ENCODE measurements at regions not wholly inside any gene's neighbourhood (a gene's known extent, or its start where the extent isn't known, plus 50 kb on each side); places are given as distances from the start of the nearest gene placed in this dataset.
"Not testable (repeated sequence)": the region's sequence is repeated elsewhere in the genome, so short reads cannot be mapped to it uniquely, and the experiment has no call there.

- TF ChIP-seq, protein P1, sequence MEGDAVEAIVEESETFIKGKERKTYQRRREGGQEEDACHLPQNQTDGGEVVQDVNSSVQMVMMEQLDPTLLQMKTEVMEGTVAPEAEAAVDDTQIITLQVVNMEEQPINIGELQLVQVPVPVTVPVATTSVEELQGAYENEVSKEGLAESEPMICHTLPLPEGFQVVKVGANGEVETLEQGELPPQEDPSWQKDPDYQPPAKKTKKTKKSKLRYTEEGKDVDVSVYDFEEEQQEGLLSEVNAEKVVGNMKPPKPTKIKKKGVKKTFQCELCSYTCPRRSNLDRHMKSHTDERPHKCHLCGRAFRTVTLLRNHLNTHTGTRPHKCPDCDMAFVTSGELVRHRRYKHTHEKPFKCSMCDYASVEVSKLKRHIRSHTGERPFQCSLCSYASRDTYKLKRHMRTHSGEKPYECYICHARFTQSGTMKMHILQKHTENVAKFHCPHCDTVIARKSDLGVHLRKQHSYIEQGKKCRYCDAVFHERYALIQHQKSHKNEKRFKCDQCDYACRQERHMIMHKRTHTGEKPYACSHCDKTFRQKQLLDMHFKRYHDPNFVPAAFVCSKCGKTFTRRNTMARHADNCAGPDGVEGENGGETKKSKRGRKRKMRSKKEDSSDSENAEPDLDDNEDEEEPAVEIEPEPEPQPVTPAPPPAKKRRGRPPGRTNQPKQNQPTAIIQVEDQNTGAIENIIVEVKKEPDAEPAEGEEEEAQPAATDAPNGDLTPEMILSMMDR (IDR thresholded peaks at IDR 0.05): no peak
- Mint-ChIP-seq H3K4me3 (no peak overlapping the region), H3K9me3 (no peaks in the 10 kb centered on the region), H3K27me3 (no peaks in the 10 kb centered on the region), H3K4me1 (peaks cover 1% of the 10 kb centered on the region), H3K27ac (no peak overlapping the region), H3K36me3 (ENCODE audit: low read depth) (no peaks in the 10 kb centered on the region)
- no peak for DNase-seq
- no peak for ATAC-seq (ENCODE audit: low read depth)
- ChIA-PET CTCF (no interaction called here), POLR2A (no interaction called here)
- intact Hi-C loops (cut with micrococcal nuclease): no loop called here
Observed at GRCh38 chr2:111523009-111523408, 361.0 kb downstream of the ANAPC1 start.

DNA sequence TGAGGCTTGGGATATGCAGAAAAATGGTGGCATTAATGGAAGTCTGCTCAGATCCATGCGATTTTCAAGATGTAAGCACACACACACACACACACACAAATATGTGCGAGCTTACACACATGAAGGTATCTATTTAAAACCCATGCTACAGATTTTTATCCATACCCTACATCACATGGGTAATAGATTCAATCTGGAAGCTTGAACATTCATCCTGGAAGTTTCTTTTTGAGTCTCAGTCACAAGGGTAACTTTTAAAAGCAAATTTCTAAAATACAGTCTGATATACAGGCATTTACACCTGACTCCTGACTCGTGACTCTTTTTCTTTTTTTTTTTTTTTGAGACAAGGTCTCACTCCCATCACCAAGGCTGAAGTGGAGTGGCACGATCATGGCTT lies 359.0 kb downstream of the ANAPC1 start:
- H3K36me3 Mint-ChIP-seq (ENCODE audit: low read depth); H3K4me3 Mint-ChIP-seq; H3K9me3 Mint-ChIP-seq; intact Hi-C loops (cut with micrococcal nuclease); H3K4me1 Mint-ChIP-seq; POLR2A ChIA-PET; H3K27me3 Mint-ChIP-seq; CTCF ChIA-PET; ATAC-seq (ENCODE audit: low read depth); H3K27ac Mint-ChIP-seq; DNase-seq: not testable (repeated sequence)

- H3K36me3 Mint-ChIP-seq (ENCODE audit: low read depth); H3K27ac Mint-ChIP-seq; H3K27me3 Mint-ChIP-seq; POLR2A ChIA-PET; H3K4me3 Mint-ChIP-seq; DNase-seq; intact Hi-C loops (cut with micrococcal nuclease); CTCF ChIA-PET; H3K9me3 Mint-ChIP-seq; H3K4me1 Mint-ChIP-seq: not testable (repeated sequence)
- peak; percentile 45 for ATAC-seq (ENCODE audit: low read depth)
Observed at GRCh38 chr2:111526041-111526639, 357.9 kb downstream of the ANAPC1 start.

GRCh38 chr2:111527707-111528400 lies 356.1 kb downstream of the ANAPC1 start:
- intact Hi-C loops (cut with micrococcal nuclease); POLR2A ChIA-PET; H3K27me3 Mint-ChIP-seq; H3K27ac Mint-ChIP-seq; H3K4me1 Mint-ChIP-seq; H3K9me3 Mint-ChIP-seq; CTCF ChIA-PET; H3K36me3 Mint-ChIP-seq (ENCODE audit: low read depth); H3K4me3 Mint-ChIP-seq; DNase-seq: not testable (repeated sequence)
- ATAC-seq (ENCODE audit: low read depth): peak; percentile 75

DNA sequence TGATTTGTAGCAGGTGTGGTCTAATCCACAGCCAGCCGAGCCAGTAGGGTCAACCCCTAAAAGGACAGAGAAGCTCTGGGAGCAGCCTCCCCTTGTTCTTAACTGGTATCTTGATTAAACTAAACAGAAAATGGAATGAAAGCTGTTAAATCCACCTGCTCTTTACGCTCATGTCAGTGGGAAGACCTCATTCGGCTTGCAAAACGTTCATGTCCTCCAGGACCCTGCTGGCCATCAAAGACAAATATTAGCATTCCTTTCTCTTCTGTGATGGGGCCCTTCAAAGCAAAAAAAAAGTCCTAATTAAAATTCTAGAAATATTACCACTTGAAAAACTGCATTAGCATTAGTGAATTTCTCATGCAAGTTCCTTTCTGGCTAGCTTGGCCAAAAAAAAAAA lies 355.0 kb downstream of the ANAPC1 start:
- ATAC-seq (ENCODE audit: low read depth); H3K4me1 Mint-ChIP-seq; CTCF ChIA-PET; H3K36me3 Mint-ChIP-seq (ENCODE audit: low read depth); H3K27ac Mint-ChIP-seq; H3K4me3 Mint-ChIP-seq; DNase-seq; POLR2A ChIA-PET; H3K9me3 Mint-ChIP-seq; H3K27me3 Mint-ChIP-seq; intact Hi-C loops (cut with micrococcal nuclease): not testable (repeated sequence)

- H3K27me3 Mint-ChIP-seq; DNase-seq; H3K27ac Mint-ChIP-seq; CTCF ChIA-PET; POLR2A ChIA-PET; H3K4me3 Mint-ChIP-seq; H3K36me3 Mint-ChIP-seq (ENCODE audit: low read depth); ATAC-seq (ENCODE audit: low read depth); H3K9me3 Mint-ChIP-seq; intact Hi-C loops (cut with micrococcal nuclease): not testable (repeated sequence)
- H3K4me1 Mint-ChIP-seq: peaks cover 17% of the 10 kb centered on the region
Observed at GRCh38 chr2:111530239-111530965, 353.6 kb downstream of the ANAPC1 start.

GRCh38 chr2:111532682-111533556 lies 351.1 kb downstream of the ANAPC1 start:
- POLR2A ChIA-PET, CTCF ChIA-PET: not testable (repeated sequence)
- peak; percentile 40 for ATAC-seq (ENCODE audit: low read depth)

DNA sequence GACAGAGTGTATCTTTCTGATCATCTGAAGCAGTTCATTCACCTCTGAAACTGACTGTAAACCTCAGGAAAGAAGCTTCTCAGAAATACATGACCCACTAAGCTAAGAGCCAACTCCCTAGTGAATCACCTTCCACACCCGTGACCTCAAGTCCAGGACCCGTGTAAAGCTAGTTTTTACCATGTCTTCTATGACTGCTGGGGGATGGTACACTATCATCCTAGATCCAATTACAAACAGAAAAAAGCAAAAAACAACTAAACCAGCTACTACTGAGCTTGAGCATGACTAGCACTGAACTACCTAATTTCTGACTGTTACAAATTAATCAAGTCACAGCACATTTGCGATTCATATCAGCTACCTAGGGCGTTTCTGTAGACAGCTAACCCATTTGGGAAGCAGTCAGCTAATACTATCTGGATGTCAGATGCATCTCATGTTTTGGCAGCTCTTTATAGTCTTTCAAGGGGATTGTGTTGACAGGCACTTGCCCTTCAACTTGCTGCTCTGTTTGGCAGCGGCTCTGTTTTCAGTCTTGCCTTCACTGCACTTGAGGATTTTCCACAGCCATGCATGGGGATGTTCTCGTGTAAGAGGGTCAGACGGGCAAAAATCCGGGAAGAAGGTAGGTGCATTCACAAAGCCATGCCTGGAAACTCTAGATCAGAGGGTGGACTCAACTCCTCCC lies 350.3 kb downstream of the ANAPC1 start:
- POLR2A ChIA-PET; intact Hi-C loops (cut with micrococcal nuclease); H3K4me3 Mint-ChIP-seq; DNase-seq; H3K9me3 Mint-ChIP-seq; H3K27me3 Mint-ChIP-seq; H3K27ac Mint-ChIP-seq; H3K36me3 Mint-ChIP-seq (ENCODE audit: low read depth); CTCF ChIA-PET: not testable (repeated sequence)
- ATAC-seq (ENCODE audit: low read depth): peak; percentile 47
- H3K4me1 Mint-ChIP-seq: peaks cover 14% of the 10 kb centered on the region

More at GRCh38 chr2:111532682-111533556, 351.1 kb downstream of the ANAPC1 start:
- H3K27me3 Mint-ChIP-seq; H3K9me3 Mint-ChIP-seq; DNase-seq; H3K36me3 Mint-ChIP-seq (ENCODE audit: low read depth); H3K27ac Mint-ChIP-seq; intact Hi-C loops (cut with micrococcal nuclease); H3K4me3 Mint-ChIP-seq: not testable (repeated sequence)
- H3K4me1 Mint-ChIP-seq: peaks cover 16% of the 10 kb centered on the region

Measured in activated B cell treated with CpG ODN at 0.5 μM for 24 hours (primary cell).